HUES6 (cell line): ENCODE measurements at regions not wholly inside any gene's neighbourhood (a gene's known extent, or its start where the extent isn't known, plus 50 kb on each side); places are given as distances from the start of the nearest gene placed in this dataset.

ENCODE experiments used
- H3K27ac ChIP-seq: 2 replicates; pipeline ENCODE4 v1.7.0; 2013; ENCODE audit warnings: low read depth, mild to moderate bottlenecking, low read length, inconsistent platforms
- H3K27me3 ChIP-seq: 2 replicates; pipeline ENCODE4 v1.6.1; 2013; ENCODE audit warnings: low read length; ENCODE audit not compliant: control insufficient read depth, insufficient read depth
- H3K36me3 ChIP-seq: 2 replicates; pipeline ENCODE4 v1.6.1; 2013; ENCODE audit warnings: low read length; ENCODE audit not compliant: control insufficient read depth, insufficient read depth
- H3K4me1 ChIP-seq: 2 replicates; pipeline ENCODE4 v1.6.1; 2013; ENCODE audit warnings: low read length; ENCODE audit not compliant: control insufficient read depth, insufficient read depth
- H3K4me3 ChIP-seq: 2 replicates; pipeline ENCODE4 v1.5.1; 2013; ENCODE audit warnings: low read depth, low read length
- H3K9ac ChIP-seq: one replicate; pipeline ENCODE4 v1.6.1; 2013; ENCODE audit warnings: mild to moderate bottlenecking, low read length
- H3K9me3 ChIP-seq: 2 replicates; pipeline ENCODE4 v1.6.1; 2013; ENCODE audit warnings: low read depth, low read length; ENCODE audit not compliant: control insufficient read depth, insufficient read depth

DNA sequence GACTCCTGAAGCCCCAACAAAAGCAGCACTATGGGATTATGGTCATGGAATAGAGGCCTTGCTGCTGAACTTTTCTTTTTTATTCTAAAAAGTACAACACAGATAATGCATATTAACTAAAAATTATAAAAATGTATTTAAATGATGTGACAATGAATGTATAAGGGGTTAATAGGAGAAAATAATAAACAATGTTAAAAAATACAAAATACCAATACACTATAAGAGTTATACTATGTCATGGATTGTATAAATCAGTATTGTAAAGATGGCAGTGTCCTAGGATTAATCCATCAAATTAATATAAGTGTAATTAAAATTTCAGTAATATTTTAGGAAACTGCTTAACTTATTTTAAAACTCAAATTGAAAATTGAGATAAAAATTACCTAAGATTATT is 58.3 kb upstream of the TOP3B start:
- Histone ChIP-seq H3K27ac (no peak overlapping the region), H3K4me3 (no peak overlapping the region), H3K4me1 (no peaks in the 10 kb centered on the region), H3K36me3 (no peaks in the 10 kb centered on the region), H3K27me3 (peaks cover 99% of the 10 kb centered on the region), H3K9ac (no peak overlapping the region), H3K9me3 (no peaks in the 10 kb centered on the region)

DNA sequence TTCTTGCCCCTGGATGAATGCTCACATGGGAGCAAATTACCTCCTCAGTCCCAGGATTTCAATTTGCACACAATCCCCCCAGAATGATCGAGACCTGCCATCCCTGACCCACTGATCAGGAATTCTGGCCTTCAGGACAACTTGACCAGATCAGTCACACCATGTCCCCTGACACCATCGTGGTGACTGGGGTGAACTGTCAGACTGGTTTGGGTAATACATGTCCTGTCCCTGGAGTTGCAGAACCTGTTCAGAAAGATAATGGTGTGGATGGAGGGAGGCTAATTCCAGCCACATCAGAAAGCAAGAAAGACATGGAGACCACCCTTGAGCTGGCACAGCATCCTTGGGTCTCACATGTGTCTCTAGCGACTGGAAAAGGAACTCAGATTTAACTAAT is 57.9 kb upstream of the TOP3B start:
- peaks cover 99% of the 10 kb centered on the region for H3K27me3 ChIP-seq
- H3K4me1 ChIP-seq = no peaks in the 10 kb centered on the region
- no peaks in the 10 kb centered on the region for H3K9me3 ChIP-seq
- H3K36me3 ChIP-seq = no peaks in the 10 kb centered on the region
- H3K4me3 ChIP-seq = no peak overlapping the region
- no peak overlapping the region for H3K27ac ChIP-seq
- no peak overlapping the region for H3K9ac ChIP-seq

DNA sequence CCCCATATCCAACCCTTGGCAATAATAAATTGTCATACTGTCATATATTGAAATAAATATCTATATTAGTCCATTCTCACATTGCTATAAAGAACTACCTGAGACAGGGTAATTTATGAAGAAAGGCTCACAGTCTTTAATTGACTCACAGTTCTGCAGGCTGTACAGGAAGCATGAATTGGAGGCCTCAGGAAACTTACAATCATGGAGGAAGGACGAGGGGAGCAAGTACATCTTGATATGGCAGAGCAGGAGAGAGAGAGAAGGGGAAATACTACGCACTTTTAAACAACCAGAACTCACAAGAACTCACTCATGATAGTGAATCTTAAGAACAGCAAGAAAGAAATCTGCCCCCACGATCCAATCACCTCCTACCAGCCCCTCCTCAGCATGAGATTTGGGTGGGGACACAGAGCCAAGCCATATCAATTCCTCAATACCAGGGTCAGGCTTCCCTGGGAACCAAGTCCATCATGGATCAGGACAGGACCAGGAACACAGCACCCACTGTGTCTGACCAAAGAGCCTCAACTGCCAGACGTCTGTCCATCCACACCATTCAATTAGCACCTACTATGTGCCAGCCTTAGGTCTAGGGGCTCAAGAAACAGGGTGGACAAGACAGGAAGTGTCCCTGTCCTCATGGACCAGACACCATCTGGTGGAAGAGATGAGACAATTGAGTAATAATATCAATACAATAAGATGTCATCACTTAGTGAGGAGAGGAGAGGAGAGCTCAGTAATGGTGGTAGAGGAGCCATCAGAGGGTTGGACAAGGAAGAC is 56.9 kb upstream of the TOP3B start:
- Histone ChIP-seq H3K27ac (no peak overlapping the region), H3K4me3 (no peak overlapping the region), H3K9me3 (no peaks in the 10 kb centered on the region), H3K9ac (no peak overlapping the region), H3K4me1 (no peaks in the 10 kb centered on the region), H3K27me3 (peaks cover 99% of the 10 kb centered on the region), H3K36me3 (no peaks in the 10 kb centered on the region)

DNA sequence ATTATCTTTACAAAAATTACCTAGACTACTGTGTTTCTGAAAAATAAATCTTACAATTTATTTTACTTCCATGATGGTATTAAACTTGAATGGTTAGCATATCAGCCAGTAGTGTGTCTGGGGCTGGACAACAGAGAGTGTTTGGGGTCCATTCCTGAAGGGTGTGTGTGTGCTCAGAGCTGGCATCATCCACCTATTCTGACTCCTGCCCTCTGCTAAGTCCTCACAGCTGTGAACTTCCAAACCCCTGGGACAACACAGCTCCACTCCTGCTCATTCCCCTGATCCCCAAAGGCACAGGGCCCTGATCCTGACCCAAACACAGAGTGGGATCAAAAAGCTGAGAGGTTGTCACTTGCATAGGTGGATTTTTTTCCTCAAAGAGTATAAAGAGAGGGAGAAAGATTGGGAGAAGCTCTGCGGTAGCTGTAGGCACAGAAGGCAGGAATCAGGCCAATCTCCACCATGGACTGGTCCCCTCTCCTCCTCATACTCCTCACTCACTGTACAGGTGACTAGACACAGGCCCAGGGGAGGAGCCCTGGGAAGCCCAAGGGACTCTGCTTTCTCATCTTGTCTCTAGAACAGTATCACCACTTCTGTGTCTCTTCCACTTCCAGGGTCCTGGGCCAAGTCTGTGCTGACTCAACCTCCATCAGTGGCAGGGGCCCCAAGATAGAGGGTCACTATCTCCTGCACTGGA is 55.7 kb upstream of the TOP3B start:
- Histone ChIP-seq H3K27me3 (peaks cover 99% of the 10 kb centered on the region), H3K4me3 (no peak overlapping the region), H3K36me3 (no peaks in the 10 kb centered on the region), H3K4me1 (no peaks in the 10 kb centered on the region), H3K9me3 (no peaks in the 10 kb centered on the region), H3K27ac (no peak overlapping the region), H3K9ac (no peak overlapping the region)

DNA sequence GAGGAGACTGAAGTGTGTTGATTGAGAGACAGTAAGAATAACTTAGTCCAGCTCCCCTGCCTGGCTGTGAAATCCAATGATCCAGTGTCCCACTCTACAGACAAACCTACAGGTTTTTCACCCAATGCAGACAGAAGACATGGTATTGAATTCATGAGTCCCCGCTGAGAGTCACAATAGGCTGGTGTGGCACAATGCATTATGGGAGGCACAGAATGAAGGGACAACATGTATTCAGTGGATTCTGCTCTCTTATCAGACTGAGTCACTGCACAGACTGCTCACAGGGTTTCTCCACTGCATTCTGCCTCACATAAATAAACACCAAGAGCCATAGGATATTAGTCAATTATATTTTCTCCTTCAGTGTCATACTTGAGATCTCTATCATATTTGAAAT is 55.2 kb upstream of the TOP3B start:
- no peaks in the 10 kb centered on the region for H3K4me1 ChIP-seq
- no peak overlapping the region for H3K27ac ChIP-seq
- no peaks in the 10 kb centered on the region for H3K36me3 ChIP-seq
- no peaks in the 10 kb centered on the region for H3K9me3 ChIP-seq
- peaks cover 99% of the 10 kb centered on the region for H3K27me3 ChIP-seq
- no peak overlapping the region for H3K4me3 ChIP-seq
- no peak overlapping the region for H3K9ac ChIP-seq

DNA sequence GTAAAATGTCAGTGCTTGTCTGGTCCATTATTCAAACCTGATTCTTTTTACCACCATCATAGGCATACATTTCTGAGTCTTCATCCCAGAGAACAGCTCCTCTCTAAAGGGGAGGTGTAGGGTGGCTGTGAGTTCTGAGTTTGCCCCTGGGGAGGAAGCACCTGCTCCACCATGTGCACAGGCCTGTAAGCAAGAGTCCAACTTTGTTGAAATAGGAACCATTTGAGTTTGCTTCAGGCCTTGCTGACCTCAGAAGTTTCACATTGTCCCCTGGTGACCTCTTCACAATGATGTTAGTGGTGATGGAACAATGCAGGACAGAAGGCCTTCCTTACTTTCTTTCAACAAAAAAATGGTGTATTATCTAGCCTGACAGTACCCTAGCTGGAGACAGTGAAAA is 54.6 kb upstream of the TOP3B start:
- H3K27ac ChIP-seq = no peak overlapping the region
- no peaks in the 10 kb centered on the region for H3K9me3 ChIP-seq
- H3K27me3 ChIP-seq = peaks cover 99% of the 10 kb centered on the region
- no peak overlapping the region for H3K4me3 ChIP-seq
- no peaks in the 10 kb centered on the region for H3K4me1 ChIP-seq
- H3K36me3 ChIP-seq = no peaks in the 10 kb centered on the region
- H3K9ac ChIP-seq = no peak overlapping the region

DNA sequence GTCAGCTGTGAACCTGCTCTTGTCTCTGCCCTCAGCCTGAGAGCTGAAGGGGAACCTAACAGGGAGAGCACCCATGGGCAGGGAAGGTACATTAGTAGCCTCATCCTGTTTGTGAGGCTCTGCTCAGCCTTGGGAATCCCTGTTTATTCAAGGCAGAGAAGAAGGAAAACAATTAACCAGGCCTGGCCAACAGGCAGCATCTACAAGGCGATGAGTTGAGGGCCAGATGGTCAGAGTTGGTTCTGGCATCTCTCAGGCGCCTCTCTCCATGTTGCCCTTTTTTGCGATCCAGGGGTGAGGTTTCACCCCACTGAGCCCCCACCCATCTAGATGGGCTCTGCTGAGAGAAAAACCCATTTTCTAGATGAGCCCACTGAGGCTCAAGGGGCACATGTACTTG is 54.0 kb upstream of the TOP3B start:
- Histone ChIP-seq H3K4me1 (no peaks in the 10 kb centered on the region), H3K9ac (no peak overlapping the region), H3K9me3 (no peaks in the 10 kb centered on the region), H3K4me3 (no peak overlapping the region), H3K27ac (no peak overlapping the region), H3K27me3 (peaks cover 99% of the 10 kb centered on the region), H3K36me3 (no peaks in the 10 kb centered on the region)

DNA sequence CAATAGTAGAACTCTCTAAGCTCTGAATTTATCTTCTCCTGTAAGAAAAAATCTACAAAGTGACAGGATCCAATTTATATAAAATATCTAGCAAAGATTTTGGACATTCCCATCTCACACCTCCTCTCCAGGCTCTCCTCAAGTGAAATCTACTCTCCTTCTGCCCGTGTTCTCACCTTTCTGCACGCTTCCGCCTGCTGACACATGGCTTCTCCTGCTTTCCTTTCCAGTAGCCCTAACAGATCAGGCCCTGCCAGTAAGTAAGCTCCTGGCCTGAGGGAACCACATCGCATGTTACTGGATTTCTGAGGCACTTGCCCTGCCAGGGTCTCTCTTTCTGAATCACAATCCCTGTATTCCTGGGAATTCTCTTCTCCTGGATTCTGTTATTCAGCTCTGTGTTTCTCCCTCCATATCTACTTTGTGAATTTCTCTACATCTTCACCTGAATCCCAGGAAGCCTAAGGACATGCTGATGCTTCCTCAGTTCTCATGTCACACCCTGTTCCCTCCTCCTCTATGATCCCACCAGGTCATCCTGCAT is 53.3 kb upstream of the TOP3B start:
- H3K9ac ChIP-seq = no peak overlapping the region
- H3K27ac ChIP-seq = no peak overlapping the region
- H3K4me3 ChIP-seq = no peak overlapping the region
- H3K27me3 ChIP-seq = peaks cover 100% of the 10 kb centered on the region
- peaks cover 4% of the 10 kb centered on the region; the same call in 1 of the 2 replicates for H3K4me1 ChIP-seq
- H3K9me3 ChIP-seq = no peaks in the 10 kb centered on the region
- no peaks in the 10 kb centered on the region for H3K36me3 ChIP-seq

DNA sequence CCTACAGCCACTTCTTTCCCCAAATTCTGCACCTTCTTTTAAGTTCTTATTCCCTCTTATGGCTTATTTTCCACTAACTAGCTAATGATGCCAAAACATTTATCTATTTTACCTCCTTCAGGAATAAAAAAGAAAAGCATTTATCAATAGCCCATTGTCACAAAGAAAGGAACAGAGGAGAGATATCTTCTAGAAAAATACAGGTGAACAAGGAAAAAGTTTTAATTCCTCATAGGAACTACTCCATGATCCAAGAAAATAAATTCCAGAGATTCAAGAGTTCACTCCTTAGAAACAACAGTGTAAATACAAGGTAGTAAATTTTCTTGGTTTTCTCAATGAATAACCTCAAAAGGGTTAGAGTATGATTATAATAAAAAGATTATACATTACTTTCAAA is 52.6 kb upstream of the TOP3B start:
- H3K9me3 ChIP-seq = no peaks in the 10 kb centered on the region
- H3K27me3 ChIP-seq = peaks cover 100% of the 10 kb centered on the region
- no peaks in the 10 kb centered on the region for H3K36me3 ChIP-seq
- peaks cover 8% of the 10 kb centered on the region; the same call in 1 of the 2 replicates for H3K4me1 ChIP-seq
- H3K9ac ChIP-seq = no peak overlapping the region
- H3K4me3 ChIP-seq = no peak overlapping the region
- H3K27ac ChIP-seq = no peak overlapping the region

DNA sequence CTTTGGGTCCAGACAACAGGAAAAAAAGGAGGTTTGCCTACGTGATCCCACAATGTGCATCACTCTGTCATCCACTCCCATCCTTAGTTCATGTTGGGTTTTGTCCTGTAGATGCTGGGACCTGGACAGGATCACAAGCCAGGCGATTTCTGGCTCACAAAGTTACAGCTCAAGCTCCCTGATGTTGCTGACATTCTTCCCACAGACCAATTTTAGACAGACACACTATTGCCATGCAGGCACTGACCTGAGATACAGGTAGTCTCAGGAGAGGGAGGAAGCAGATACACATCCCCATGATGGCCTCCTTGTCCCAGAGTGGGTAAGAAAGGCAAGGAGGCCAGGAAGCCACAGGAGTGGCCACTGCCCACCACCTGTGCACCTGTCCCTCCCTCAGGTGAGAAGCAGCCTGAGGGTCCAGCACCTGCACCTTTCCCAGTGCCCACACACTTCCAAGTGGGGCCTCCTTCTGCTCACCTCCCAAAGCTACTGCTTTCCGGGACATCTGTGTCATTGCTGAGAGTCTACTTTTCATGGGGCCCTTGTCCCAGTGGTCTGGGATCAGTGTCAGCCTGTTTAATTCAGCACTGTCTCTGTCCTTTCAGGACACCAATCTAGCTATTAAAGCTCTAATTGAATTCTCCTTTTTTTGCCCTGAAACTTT is 52.0 kb upstream of the TOP3B start:
- no peaks in the 10 kb centered on the region for H3K9me3 ChIP-seq
- H3K9ac ChIP-seq = no peak overlapping the region
- no peaks in the 10 kb centered on the region for H3K36me3 ChIP-seq
- no peak overlapping the region for H3K27ac ChIP-seq
- H3K4me1 ChIP-seq = peaks cover 8% of the 10 kb centered on the region; the same call in 1 of the 2 replicates
- no peak overlapping the region for H3K4me3 ChIP-seq
- H3K27me3 ChIP-seq = peaks cover 98% of the 10 kb centered on the region
